H1 (cell line): ENCODE measurements at regions not wholly inside any gene's neighbourhood (a gene's known extent, or its start where the extent isn't known, plus 50 kb on each side); places are given as distances from the start of the nearest gene placed in this dataset.

Experiments
- CTCF ChIA-PET: fragments of 300-600 bp; sonication (Branson Sonifier 250); formaldehyde crosslinking; loops from one replicate; lab custom pipeline; 2021; ENCODE audit not compliant: partially characterized antibody; lab: Charles Lee
- POLR2A ChIA-PET: fragments of 300-600 bp; sonication (Branson Sonifier 250); formaldehyde crosslinking; loops from one replicate; lab custom pipeline; 2021; ENCODE audit warnings: inconsistent platforms; ENCODE audit not compliant: partially characterized antibody; lab: Charles Lee
- DNase-seq, 2 experiments: peaks; one replicate each; pipeline versions ENCODE4 v3.0.0 to v3.0.0-alpha.2; 2010 to 2022; ENCODE audit warnings: low spot score in 2 of 2, low read depth in 1 of 2, mixed read lengths in 1 of 2
- FAIRE-seq: peaks from 2 replicates; lab custom pipeline; 2011; peaks lifted over from hg19 to GRCh38; lab: Jason Lieb, UNC
- H2AFZ ChIP-seq: 2 replicates; pipeline ENCODE4 v1.8.1; 2012; ENCODE audit warnings: low read length, inconsistent platforms
- H2AK5ac ChIP-seq: 2 replicates; pipeline ENCODE4 v1.6.1; 2013; ENCODE audit warnings: low read depth, low read length
- H2BK120ac ChIP-seq: replicated peaks from 2 replicates; pipeline ENCODE3; 2013; ENCODE audit warnings: low read depth, low read length, inconsistent platforms
- H2BK12ac ChIP-seq: 2 replicates; pipeline ENCODE4 v1.6.1; 2013; ENCODE audit warnings: low read depth, low read length
- H2BK15ac ChIP-seq: 2 replicates; pipeline ENCODE4 v1.6.1; 2013; ENCODE audit warnings: low read length
- H2BK20ac ChIP-seq: 2 replicates; pipeline ENCODE4 v1.6.1; 2013; ENCODE audit warnings: low read length
- H2BK5ac ChIP-seq: 2 replicates; pipeline ENCODE4 v1.6.1; 2013; ENCODE audit warnings: low read depth, low read length
- H3K14ac ChIP-seq: 2 replicates; pipeline ENCODE4 v1.6.1; 2013; ENCODE audit warnings: inconsistent platforms; ENCODE audit not compliant: insufficient read length
- H3K18ac ChIP-seq: 2 replicates; pipeline ENCODE4 v1.6.1; 2013; ENCODE audit warnings: low read length; ENCODE audit errors: extremely low read depth
- H3K23ac ChIP-seq: 2 replicates; pipeline ENCODE4 v1.6.1; 2013; ENCODE audit warnings: inconsistent platforms; ENCODE audit not compliant: insufficient read length
- H3K23me2 ChIP-seq: 2 replicates; pipeline ENCODE4 v1.6.1; 2013; ENCODE audit warnings: low read depth, low read length
- H3K27ac ChIP-seq: 2 replicates; pipeline ENCODE4 v1.6.1; 2011; ENCODE audit warnings: low read depth, low read length, inconsistent platforms
- H3K27me3 ChIP-seq, 4 experiments: replicated peaks in 1 of 4; 1 replicate in 1 of 4; 2 replicates in 3 of 4; pipeline versions ENCODE4 v1.6.1 to v1.8.1; 2011 to 2013; ENCODE audit warnings: low read length in 3 of 4, mild to moderate bottlenecking in 3 of 4, inconsistent platforms in 2 of 4, mixed read lengths in 2 of 4, moderate library complexity in 1 of 4; ENCODE audit not compliant: control insufficient read depth in 3 of 4, insufficient read depth in 3 of 4; ENCODE audit errors: extremely low read depth in 1 of 4
- H3K36me3 ChIP-seq, 4 experiments: 2 replicates each; pipeline versions ENCODE4 v1.6.1 to v1.8.1; 2011 to 2013; ENCODE audit warnings: mild to moderate bottlenecking in 4 of 4, low read length in 3 of 4, moderate library complexity in 2 of 4, control low read depth in 1 of 4, inconsistent platforms in 1 of 4; ENCODE audit not compliant: insufficient read depth in 4 of 4, control insufficient read depth in 2 of 4
- H3K4ac ChIP-seq: replicated peaks from 2 replicates; pipeline ENCODE3; 2013; ENCODE audit warnings: low read length, low read depth, mixed read lengths, inconsistent platforms; ENCODE audit not compliant: insufficient read length
- H3K4me1 ChIP-seq, 4 experiments: replicated peaks in 1 of 4; 1 replicate in 1 of 4; 2 replicates in 3 of 4; pipeline versions ENCODE4 v1.6.1 to v1.8.1; 2011 to 2013; ENCODE audit warnings: low read length in 3 of 4, inconsistent platforms in 2 of 4, mixed read lengths in 1 of 4; ENCODE audit not compliant: insufficient read depth in 4 of 4, control insufficient read depth in 3 of 4
- H3K4me2 ChIP-seq, 2 experiments: 2 replicates each; pipeline versions ENCODE4 v1.6.1 to v1.8.1; 2011 to 2013; ENCODE audit warnings: low read depth in 2 of 2, low read length in 2 of 2, control low read depth in 1 of 2, inconsistent platforms in 1 of 2, mild to moderate bottlenecking in 1 of 2; ENCODE audit not compliant: insufficient read depth in 1 of 2
- H3K4me3 ChIP-seq, 4 experiments: fragments of 200-600, 300-600 bp in 1 of 4; sonication (generic), shearing (Covaris generic), sonication (Bioruptor Twin) in 1 of 4; 2 replicates each; pipeline versions ENCODE4 v1.5.1 to v1.8.1; 2011 to 2016; ENCODE audit warnings: low read length in 4 of 4, low read depth in 3 of 4, control low read depth in 2 of 4, inconsistent platforms in 2 of 4, mild to moderate bottlenecking in 2 of 4, mixed read lengths in 1 of 4, moderate library complexity in 1 of 4; ENCODE audit not compliant: insufficient read depth in 2 of 4; ENCODE audit errors: extremely low read depth in 1 of 4
- H3K56ac ChIP-seq: replicated peaks from 2 replicates; pipeline ENCODE3; 2013; ENCODE audit warnings: low read depth, mild to moderate bottlenecking, mixed read lengths, low read length, inconsistent platforms; ENCODE audit not compliant: insufficient read length
- H3K79me1 ChIP-seq: 2 replicates; pipeline ENCODE4 v1.6.1; 2013; ENCODE audit warnings: low read depth, low read length, control low read depth
- H3K79me2 ChIP-seq, 2 experiments: 2 replicates each; pipeline versions ENCODE4 v1.6.1 to v1.8.1; 2012 to 2013; ENCODE audit warnings: low read length in 2 of 2, mild to moderate bottlenecking in 2 of 2, inconsistent platforms in 1 of 2; ENCODE audit not compliant: insufficient read depth in 2 of 2, control insufficient read depth in 1 of 2
- H3K9ac ChIP-seq, 4 experiments: replicated peaks in 1 of 4; 1 replicate in 1 of 4; 2 replicates in 3 of 4; pipeline versions ENCODE4 v1.6.1 to v1.8.1; 2011 to 2013; ENCODE audit warnings: low read depth in 3 of 4, low read length in 3 of 4, control low read depth in 2 of 4, mild to moderate bottlenecking in 2 of 4, moderate library complexity in 2 of 4, inconsistent platforms in 1 of 4; ENCODE audit errors: extremely low read depth in 1 of 4
- H3K9me3 ChIP-seq, 2 experiments: 2 replicates each; pipeline versions ENCODE4 v1.6.1 to v1.8.1; 2012 to 2013; ENCODE audit warnings: mild to moderate bottlenecking in 2 of 2, moderate library complexity in 2 of 2, control low read depth in 1 of 2, inconsistent platforms in 1 of 2, low read depth in 1 of 2, low read length in 1 of 2, mixed read lengths in 1 of 2; ENCODE audit not compliant: insufficient read depth in 2 of 2
- H4K20me1 ChIP-seq, 2 experiments: replicated peaks in 1 of 2; 2 replicates each; pipeline versions ENCODE3 to v1.8.1; 2011 to 2013; ENCODE audit warnings: inconsistent platforms in 2 of 2, low read length in 2 of 2, mild to moderate bottlenecking in 1 of 2; ENCODE audit not compliant: insufficient read depth in 2 of 2, control insufficient read depth in 1 of 2
- H4K5ac ChIP-seq: 2 replicates; pipeline ENCODE4 v1.6.1; 2013; ENCODE audit warnings: low read length, low read depth, mixed read lengths, inconsistent platforms; ENCODE audit not compliant: insufficient read length
- H4K8ac ChIP-seq: 2 replicates; pipeline ENCODE4 v1.8.0; 2013; ENCODE audit warnings: mild to moderate bottlenecking, moderate library complexity, low read length, inconsistent platforms; ENCODE audit not compliant: insufficient read depth; ENCODE audit errors: extremely low read depth
- H4K91ac ChIP-seq: replicated peaks from 2 replicates; pipeline ENCODE3; 2013; ENCODE audit warnings: low read length, mixed read lengths, inconsistent platforms; ENCODE audit not compliant: insufficient read length
- CBX5 ChIP-seq: fragments of 300-800, 300-1000 bp; sonication (generic); IDR thresholded peaks from 2 replicates; pipeline ENCODE4 v1.7.1; 2016; ENCODE audit warnings: antibody characterized with exemption, low read length, low read depth
- FOSL1 ChIP-seq: IDR thresholded peaks from 2 replicates; pipeline ENCODE4 v1.6.1; 2011; ENCODE audit warnings: mild to moderate bottlenecking, low read depth, low read length, moderate library complexity; ENCODE audit not compliant: insufficient read depth
- HDAC2 ChIP-seq, 2 experiments: fragments of 300-600 bp in 1 of 2; sonication (generic) in 1 of 2; IDR thresholded peaks; 2 replicates each; pipeline ENCODE4 v1.6.1; 2011 to 2012; ENCODE audit warnings: low read depth in 2 of 2, low read length in 2 of 2, mild to moderate bottlenecking in 2 of 2, moderate library complexity in 2 of 2, borderline replicate concordance in 1 of 2, inconsistent platforms in 1 of 2
- RFX5 ChIP-seq: IDR thresholded peaks from 2 replicates; pipeline ENCODE4 v1.6.1; 2011; ENCODE audit warnings: low read depth, low read length, improper control_type of control experiment, borderline replicate concordance
- RNF2 ChIP-seq: fragments of 200-900, 300-1000 bp; sonication (generic); IDR thresholded peaks from 2 replicates; pipeline ENCODE4 v1.7.1; 2016; ENCODE audit warnings: borderline replicate concordance, low read depth, mild to moderate bottlenecking, antibody characterized with exemption, low read length; ENCODE audit not compliant: poor library complexity, severe bottlenecking; ENCODE audit errors: missing control alignments
- SAP30 ChIP-seq: fragments of 300-600 bp; sonication (generic); IDR thresholded peaks from 2 replicates; pipeline ENCODE4 v1.7.1; 2012; ENCODE audit warnings: low read length, moderate library complexity, mild to moderate bottlenecking, inconsistent platforms; ENCODE audit not compliant: insufficient read depth, insufficient replicate concordance
- SIX5 ChIP-seq: IDR thresholded peaks from 2 replicates; pipeline ENCODE4 v1.6.1; 2011; ENCODE audit warnings: mild to moderate bottlenecking, low read depth, low read length
- SUZ12 ChIP-seq: fragments of 200-600 bp; sonication (generic); IDR thresholded peaks from 2 replicates; pipeline ENCODE4 v1.6.1; 2012; ENCODE audit warnings: mild to moderate bottlenecking, inconsistent platforms, low read length, moderate library complexity, mixed read lengths
- TBP ChIP-seq: IDR thresholded peaks from 2 replicates; pipeline ENCODE4 v1.6.1; 2011; ENCODE audit warnings: low read depth, low read length, improper control_type of control experiment
- TCF12 ChIP-seq: IDR thresholded peaks from 2 replicates; pipeline ENCODE4 v1.6.1; 2011; ENCODE audit warnings: low read depth, mild to moderate bottlenecking, low read length
- WGBS, 2 experiments: shearing (Covaris generic) in 1 of 2; methylation state at CpG; one replicate each; pipeline versions ENCODE4 v1.1.6 to v1.1.7; 2013 to 2015; ENCODE audit warnings: low lambda C conversion rate in 2 of 2, mixed read lengths in 2 of 2, inconsistent platforms in 1 of 2, low coverage in 1 of 2, missing lambda C conversion rate in 1 of 2; ENCODE audit not compliant: insufficient replicate concordance in 2 of 2, insufficient coverage in 1 of 2, insufficient read length in 1 of 2; ENCODE audit errors: extremely low coverage in 1 of 2, missing lambda C conversion rate in 1 of 2; 5-methylcytosine and 5-hydroxymethylcytosine counted together
- TF ChIP-seq, protein P1 (sequence below): IDR thresholded peaks from 2 replicates; pipeline ENCODE4 v1.6.1; 2011; ENCODE audit warnings: low read length, improper control_type of control experiment

DNA sequence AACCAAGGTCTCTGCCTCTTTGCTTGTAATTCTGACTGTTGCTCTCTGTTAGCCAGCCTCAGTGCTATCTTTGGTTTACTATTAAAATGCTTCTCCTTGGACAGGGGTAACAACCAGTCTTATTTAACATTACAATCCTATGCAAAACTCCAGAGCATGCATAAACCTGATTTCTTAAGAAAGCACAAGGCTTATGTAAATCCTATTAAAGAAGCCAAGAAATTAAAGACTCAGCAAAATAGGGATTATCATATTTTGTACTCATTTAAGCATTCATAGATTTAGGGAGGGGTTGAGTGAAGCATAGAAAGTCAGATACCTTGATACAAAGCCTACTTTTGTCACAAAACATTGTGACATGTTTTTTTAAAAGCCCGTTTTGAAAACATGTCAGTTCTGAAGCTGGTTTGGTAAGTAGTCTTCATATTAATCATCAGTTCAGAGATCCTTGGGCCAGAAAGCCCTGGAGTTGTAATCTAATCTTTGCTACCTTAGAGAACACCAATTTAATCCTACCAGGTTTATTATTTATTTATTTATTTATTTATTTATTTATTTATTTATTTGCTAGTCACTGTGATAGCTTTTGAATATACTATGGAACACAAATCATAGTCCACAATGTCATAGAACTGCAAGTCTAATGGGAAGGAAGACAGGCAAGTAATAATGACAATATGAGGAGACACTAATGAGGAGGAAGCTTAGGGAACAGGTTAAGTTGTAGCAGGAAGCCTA lies 158.0 kb upstream of the HNMT start:
- no peak overlapping the region for H3K4me3 ChIP-seq
- no peak overlapping the region for H3K56ac ChIP-seq
- H3K79me1 ChIP-seq = no peaks in the 10 kb centered on the region
- no peak overlapping the region for H3K9ac ChIP-seq
- ChIA-PET POLR2A (no interaction called here), CTCF (interaction anchor here (0.7 to 1.1 kb wide), 2 partner anchors 29 to 33 kb away, joined by 3 read pairs; no protein-coding TSS in a partner anchor)
- peaks cover 10 to 14% of the 10 kb centered on the region in 2 experiments; a peak in 3 of 4 replicates for H3K9me3 ChIP-seq
- H2BK120ac ChIP-seq = no peak overlapping the region
- H4K91ac ChIP-seq = no peak overlapping the region
- FAIRE-seq (no peak), DNase-seq (no peak)
- no peak overlapping the region for H2BK12ac ChIP-seq
- H2BK5ac ChIP-seq = no peak overlapping the region
- no peak overlapping the region for H3K14ac ChIP-seq
- H3K36me3 ChIP-seq = no peaks in the 10 kb centered on the region
- H3K27me3 ChIP-seq = no peaks in the 10 kb centered on the region
- no peak overlapping the region for H4K8ac ChIP-seq
- no peaks in the 10 kb centered on the region for H3K4me1 ChIP-seq
- H2BK20ac ChIP-seq = no peak overlapping the region
- no peaks in the 10 kb centered on the region for H3K23me2 ChIP-seq
- H3K4ac ChIP-seq = no peak overlapping the region
- no peak overlapping the region for H3K18ac ChIP-seq
- H3K4me2 ChIP-seq = no peak overlapping the region
- no peak overlapping the region for H2AFZ ChIP-seq
- H2BK15ac ChIP-seq = no peak overlapping the region
- H3K27ac ChIP-seq = no peak overlapping the region
- no peak overlapping the region for H3K23ac ChIP-seq
- H4K5ac ChIP-seq = no peak overlapping the region
- WGBS, 2 experiments = 0% methylated on average over 1 of the region's 1 CpG; no CpG with 5 or more reads in 1 of the 2 experiments
- no peak overlapping the region for H2AK5ac ChIP-seq
- H3K79me2 ChIP-seq = no peaks in the 10 kb centered on the region
- H4K20me1 ChIP-seq = no peaks in the 10 kb centered on the region
- TF ChIP-seq CBX5 = no peak
- TF ChIP-seq SAP30 = no peak
- TF ChIP-seq, protein P1, sequence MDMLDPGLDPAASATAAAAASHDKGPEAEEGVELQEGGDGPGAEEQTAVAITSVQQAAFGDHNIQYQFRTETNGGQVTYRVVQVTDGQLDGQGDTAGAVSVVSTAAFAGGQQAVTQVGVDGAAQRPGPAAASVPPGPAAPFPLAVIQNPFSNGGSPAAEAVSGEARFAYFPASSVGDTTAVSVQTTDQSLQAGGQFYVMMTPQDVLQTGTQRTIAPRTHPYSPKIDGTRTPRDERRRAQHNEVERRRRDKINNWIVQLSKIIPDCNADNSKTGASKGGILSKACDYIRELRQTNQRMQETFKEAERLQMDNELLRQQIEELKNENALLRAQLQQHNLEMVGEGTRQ = no peak
- TF ChIP-seq RFX5 = no peak
- TF ChIP-seq SIX5 = no peak
- TF ChIP-seq SUZ12 = no peak
- no peak for TF ChIP-seq FOSL1
- no peak for TF ChIP-seq RNF2
- TF ChIP-seq TBP = no peak
- TF ChIP-seq HDAC2 (IDR thresholded peaks at IDR 0.05; ENCODE audit: borderline replicate concordance in 1 of 2, low read depth in 2 of 2, low read length in 2 of 2) = no peak
- TF ChIP-seq TCF12 = no peak
